ENCODE measurements at regions not wholly inside any gene's neighbourhood (a gene's known extent, or its start where the extent isn't known, plus 50 kb on each side); places are given as distances from the start of the nearest gene placed in this dataset.

GRCh38 chr4:42761804-42762203 is 104.9 kb upstream of the ATP8A1 start:
- Histone ChIP-seq H3K9me3 (ENCODE audit: control insufficient read depth, insufficient read depth, low read length) (no peaks in the 10 kb centered on the region; the same call in 1 of the 2 replicates), H3K27ac (ENCODE audit: insufficient read depth, low read length) (no peak overlapping the region), H3K79me1 (ENCODE audit: low read depth in 1 of 2, low read length in 2 of 2) (no peaks in the 10 kb centered on the region), H2BK5ac (ENCODE audit: low read depth, low read length, poor library complexity, severe bottlenecking) (no peak overlapping the region), H3K27me3 (ENCODE audit: control insufficient read depth, insufficient read depth, low read length) (no peaks in the 10 kb centered on the region), H3K14ac (replicated peaks; ENCODE audit: low read depth, low read length) (no peak overlapping the region), H4K20me1 (ENCODE audit: insufficient read depth, low read length) (no peaks in the 10 kb centered on the region), H3K4ac (ENCODE audit: low read depth, low read length) (no peak overlapping the region), H2BK15ac (ENCODE audit: low read depth, low read length) (no peak overlapping the region), H3K56ac (ENCODE audit: extremely low read depth, insufficient read depth, low read length) (no peak overlapping the region), H2BK20ac (ENCODE audit: low read depth, low read length) (no peak overlapping the region), H4K8ac (ENCODE audit: low read depth in 2 of 2, low read length in 2 of 2) (no peak overlapping the region), H3K18ac (ENCODE audit: low read depth, low read length) (no peak overlapping the region), H3K4me3 (ENCODE audit: insufficient read depth, low read depth, low read length) (no peak overlapping the region), H3K36me3 (ENCODE audit: control insufficient read depth, insufficient read depth, low read length) (no peaks in the 10 kb centered on the region), H2AK9ac (replicated peaks; ENCODE audit: low read depth, low read length, poor library complexity) (no peak overlapping the region), H3K4me1 (ENCODE audit: control insufficient read depth, insufficient read depth, low read length) (no peaks in the 10 kb centered on the region), H2BK120ac (ENCODE audit: low read depth, low read length) (no peak overlapping the region), H3K4me2 (ENCODE audit: low read depth, low read length) (no peak overlapping the region), H3K23ac (ENCODE audit: low read depth, low read length) (no peak overlapping the region), H2AFZ (replicated peaks; ENCODE audit: low read length, poor library complexity) (no peak overlapping the region), H2AK5ac (ENCODE audit: low read depth, low read length) (no peak overlapping the region), H3K9me1 (ENCODE audit: insufficient read depth, low read length) (no peaks in the 10 kb centered on the region), H4K5ac (ENCODE audit: low read depth, low read length) (no peak overlapping the region), H4K91ac (ENCODE audit: insufficient read depth, low read depth, low read length) (no peak overlapping the region), H3K9ac (ENCODE audit: low read depth, low read length) (no peak overlapping the region)
- no CpG with 5 or more reads among the region's 2 CpGs for WGBS, 2 experiments (ENCODE audit: extremely low coverage in 2 of 2, insufficient read length in 1 of 2)
- dilution Hi-C loops (cut with HindIII; ENCODE audit: low sequenced_read_pairs, unreplicated experiment), result no loop called here
- ATAC-seq (ENCODE audit: low read depth), result no peak
- no peak for DNase-seq
- BruUV-seq (replicated peaks), result no TSS peak
- in situ Hi-C loops (cut with MboI; ENCODE audit: low sequenced_read_pairs), result no loop called here
- ChIA-PET POLR2A (ENCODE audit: unreplicated experiment) (no interaction called here), CTCF (no interaction called here)
- no peak for TF ChIP-seq CHD1 (IDR thresholded peaks at IDR 0.05; ENCODE audit: low read depth, low read length)
- no peak for TF ChIP-seq POLR2A (IDR thresholded peaks at IDR 0.05; ENCODE audit: low read depth, low read length)
- TF ChIP-seq MAFK (IDR thresholded peaks at IDR 0.05; ENCODE audit: low read depth, low read length), result no peak
- TF ChIP-seq CTCF (conservative IDR thresholded peaks at IDR 0.05; ENCODE audit: low read depth, low read length), result no peak
- no peak for TF ChIP-seq SMC3 (IDR thresholded peaks at IDR 0.05; ENCODE audit: low read depth, low read length)
- no peak for TF ChIP-seq MAZ (IDR thresholded peaks at IDR 0.05; ENCODE audit: borderline replicate concordance, low read depth, low read length)
- TF ChIP-seq RFX5 (IDR thresholded peaks at IDR 0.05; ENCODE audit: low read depth, low read length), result no peak
- TF ChIP-seq USF2 (IDR thresholded peaks at IDR 0.05; ENCODE audit: low read depth, low read length), result no peak
- no peak for TF ChIP-seq BHLHE40 (IDR thresholded peaks at IDR 0.05; ENCODE audit: low read depth, low read length)
- intact Hi-C loops (cut with micrococcal nuclease), result no loop called here

Data from IMR-90 (cell line).